ENCODE measurements at regions not wholly inside any gene's neighbourhood (a gene's known extent, or its start where the extent isn't known, plus 50 kb on each side); places are given as distances from the start of the nearest gene placed in this dataset.

DNA sequence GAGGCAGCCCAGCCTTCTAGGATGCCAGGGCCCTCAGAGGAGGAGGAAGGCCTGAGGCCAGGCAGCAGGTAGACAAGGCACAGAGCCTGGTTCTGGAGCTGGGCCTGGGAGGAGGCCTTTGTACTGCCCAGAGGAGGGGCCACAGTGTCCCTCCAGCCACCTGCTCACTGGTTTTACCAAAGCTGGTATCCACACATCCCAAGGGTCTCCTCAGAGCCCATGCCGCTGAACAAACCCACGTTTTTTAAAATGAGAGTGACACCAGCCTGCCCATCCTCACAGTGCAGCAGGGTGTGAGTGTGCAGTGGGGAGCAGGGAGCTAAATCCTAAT lies 162.7 kb downstream of the LY86 start:
- peaks cover 8% of the 10 kb centered on the region for H3K27me3 Mint-ChIP-seq (ENCODE audit: insufficient read depth)
- H3K36me3 Mint-ChIP-seq (ENCODE audit: low read depth), result no peaks in the 10 kb centered on the region
- WGBS, 2 experiments (ENCODE audit: insufficient coverage in 1 of 2, insufficient read length in 1 of 2), result 79 to 96% methylated on average over 2 of the region's 2 CpGs
- TF ChIP-seq, protein P1, sequence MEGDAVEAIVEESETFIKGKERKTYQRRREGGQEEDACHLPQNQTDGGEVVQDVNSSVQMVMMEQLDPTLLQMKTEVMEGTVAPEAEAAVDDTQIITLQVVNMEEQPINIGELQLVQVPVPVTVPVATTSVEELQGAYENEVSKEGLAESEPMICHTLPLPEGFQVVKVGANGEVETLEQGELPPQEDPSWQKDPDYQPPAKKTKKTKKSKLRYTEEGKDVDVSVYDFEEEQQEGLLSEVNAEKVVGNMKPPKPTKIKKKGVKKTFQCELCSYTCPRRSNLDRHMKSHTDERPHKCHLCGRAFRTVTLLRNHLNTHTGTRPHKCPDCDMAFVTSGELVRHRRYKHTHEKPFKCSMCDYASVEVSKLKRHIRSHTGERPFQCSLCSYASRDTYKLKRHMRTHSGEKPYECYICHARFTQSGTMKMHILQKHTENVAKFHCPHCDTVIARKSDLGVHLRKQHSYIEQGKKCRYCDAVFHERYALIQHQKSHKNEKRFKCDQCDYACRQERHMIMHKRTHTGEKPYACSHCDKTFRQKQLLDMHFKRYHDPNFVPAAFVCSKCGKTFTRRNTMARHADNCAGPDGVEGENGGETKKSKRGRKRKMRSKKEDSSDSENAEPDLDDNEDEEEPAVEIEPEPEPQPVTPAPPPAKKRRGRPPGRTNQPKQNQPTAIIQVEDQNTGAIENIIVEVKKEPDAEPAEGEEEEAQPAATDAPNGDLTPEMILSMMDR (conservative IDR thresholded peaks at IDR 0.05), result no peak
- H3K4me3 ChIP-seq (ENCODE audit: low read length), result no peak overlapping the region
- no peaks in the 10 kb centered on the region for H3K9me3 Mint-ChIP-seq
- no peaks in the 10 kb centered on the region for H3K27me3 ChIP-seq (ENCODE audit: control insufficient read depth, insufficient read depth, low read length, poor library complexity, severe bottlenecking)
- H3K27ac Mint-ChIP-seq, result no peak overlapping the region
- H3K27ac ChIP-seq (ENCODE audit: low read depth, low read length), result no peak overlapping the region
- peaks cover 11% of the 10 kb centered on the region for H3K4me1 ChIP-seq (ENCODE audit: control insufficient read depth, insufficient read depth, low read length)
- no peaks in the 10 kb centered on the region for H3K36me3 ChIP-seq (ENCODE audit: control insufficient read depth, insufficient read depth, low read length)
- no peak overlapping the region for H3K4me3 Mint-ChIP-seq
- no peaks in the 10 kb centered on the region for H3K9me3 ChIP-seq (ENCODE audit: control insufficient read depth, low read length)
- H3K4me1 Mint-ChIP-seq, result peaks cover 30% of the 10 kb centered on the region
- H3K9ac ChIP-seq (ENCODE audit: extremely low read depth, low read length, poor library complexity, severe bottlenecking), result no peak overlapping the region
- DNase-seq, result no peak

DNA sequence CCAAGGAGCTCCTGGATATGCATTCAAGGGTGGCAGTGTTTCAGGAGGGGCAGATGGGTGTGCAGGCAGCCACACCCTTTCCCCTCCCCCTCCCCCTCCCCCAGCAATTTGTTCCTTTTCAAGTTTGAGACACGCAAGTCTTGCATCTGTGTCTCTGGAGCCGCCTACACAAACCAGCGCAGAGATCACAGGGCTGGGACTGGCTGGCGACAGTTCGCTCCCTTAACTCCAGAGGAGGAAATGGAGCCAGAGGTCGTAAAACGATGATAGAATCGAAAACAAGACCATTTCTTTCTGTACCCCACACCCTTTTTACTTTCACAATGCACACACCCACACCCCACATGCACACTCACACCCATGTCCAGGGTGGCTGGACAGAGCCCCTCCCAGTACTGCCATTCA lies 163.1 kb downstream of the LY86 start:
- peaks cover 30% of the 10 kb centered on the region for H3K4me1 Mint-ChIP-seq
- no peaks in the 10 kb centered on the region for H3K9me3 Mint-ChIP-seq
- Histone ChIP-seq H3K4me3 (ENCODE audit: low read length) (no peak overlapping the region), H3K9ac (ENCODE audit: extremely low read depth, low read length, poor library complexity, severe bottlenecking) (no peak overlapping the region), H3K9me3 (ENCODE audit: control insufficient read depth, low read length) (no peaks in the 10 kb centered on the region), H3K36me3 (ENCODE audit: control insufficient read depth, insufficient read depth, low read length) (no peaks in the 10 kb centered on the region), H3K27me3 (ENCODE audit: control insufficient read depth, insufficient read depth, low read length, poor library complexity, severe bottlenecking) (no peaks in the 10 kb centered on the region), H3K27ac (ENCODE audit: low read depth, low read length) (no peak overlapping the region), H3K4me1 (ENCODE audit: control insufficient read depth, insufficient read depth, low read length) (peaks cover 11% of the 10 kb centered on the region)
- no peak overlapping the region for H3K4me3 Mint-ChIP-seq
- H3K27me3 Mint-ChIP-seq (ENCODE audit: insufficient read depth), result peaks cover 8% of the 10 kb centered on the region
- 76 to 88% methylated on average over 5 to 8 of the region's 8 CpGs for WGBS, 2 experiments (ENCODE audit: insufficient coverage in 1 of 2, insufficient read length in 1 of 2)
- TF ChIP-seq, protein P1 (conservative IDR thresholded peaks at IDR 0.05), result no peak
- no peaks in the 10 kb centered on the region for H3K36me3 Mint-ChIP-seq (ENCODE audit: low read depth)
- no peak for DNase-seq
- H3K27ac Mint-ChIP-seq, result no peak overlapping the region

DNA sequence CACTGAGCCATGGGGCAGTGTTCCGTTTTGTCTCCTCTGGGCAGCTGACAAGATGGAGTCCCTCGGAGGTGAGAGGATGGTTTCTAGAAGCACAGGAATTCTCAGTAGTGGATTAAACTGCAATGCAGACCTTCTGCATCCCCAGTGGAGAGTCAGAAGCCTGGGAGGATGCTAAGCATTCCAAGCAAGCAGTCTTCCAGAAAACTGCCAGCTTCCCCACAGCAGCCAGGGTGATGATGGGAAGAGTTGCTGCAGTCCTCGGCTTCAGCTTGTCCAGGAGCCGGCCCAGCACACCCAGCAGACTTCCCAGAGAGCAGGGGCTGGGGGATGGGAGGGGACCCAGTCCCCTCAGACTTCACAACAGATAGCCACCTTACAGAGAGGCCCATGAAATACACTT lies 163.6 kb downstream of the LY86 start:
- 91 to 100% methylated on average over 2 to 4 of the region's 4 CpGs for WGBS, 2 experiments (ENCODE audit: insufficient coverage in 1 of 2, insufficient read length in 1 of 2)
- TF ChIP-seq, protein P1 (conservative IDR thresholded peaks at IDR 0.05), result no peak
- no peaks in the 10 kb centered on the region for H3K27me3 ChIP-seq (ENCODE audit: control insufficient read depth, insufficient read depth, low read length, poor library complexity, severe bottlenecking)

More for the DNA sequence above, 163.6 kb downstream of the LY86 start:
- peak; percentile 61 for DNase-seq
- Histone ChIP-seq H3K4me3 (ENCODE audit: low read length) (no peak overlapping the region), H3K4me1 (ENCODE audit: control insufficient read depth, insufficient read depth, low read length) (peaks cover 11% of the 10 kb centered on the region), H3K9me3 (ENCODE audit: control insufficient read depth, low read length) (no peaks in the 10 kb centered on the region), H3K36me3 (ENCODE audit: control insufficient read depth, insufficient read depth, low read length) (no peaks in the 10 kb centered on the region), H3K27ac (ENCODE audit: low read depth, low read length) (no peak overlapping the region), H3K9ac (ENCODE audit: extremely low read depth, low read length, poor library complexity, severe bottlenecking) (no peak overlapping the region)
- Mint-ChIP-seq H3K36me3 (ENCODE audit: low read depth) (no peaks in the 10 kb centered on the region), H3K27me3 (ENCODE audit: insufficient read depth) (peaks cover 8% of the 10 kb centered on the region), H3K4me1 (peaks cover 30% of the 10 kb centered on the region), H3K9me3 (no peaks in the 10 kb centered on the region), H3K4me3 (no peak overlapping the region), H3K27ac (no peak overlapping the region)
